ENCODE measurements at regions not wholly inside any gene's neighbourhood (a gene's known extent, or its start where the extent isn't known, plus 50 kb on each side); places are given as distances from the start of the nearest gene placed in this dataset.
A peak's percentile ranks its signal among the peaks of the same experiment; 100 is the strongest.

DNA sequence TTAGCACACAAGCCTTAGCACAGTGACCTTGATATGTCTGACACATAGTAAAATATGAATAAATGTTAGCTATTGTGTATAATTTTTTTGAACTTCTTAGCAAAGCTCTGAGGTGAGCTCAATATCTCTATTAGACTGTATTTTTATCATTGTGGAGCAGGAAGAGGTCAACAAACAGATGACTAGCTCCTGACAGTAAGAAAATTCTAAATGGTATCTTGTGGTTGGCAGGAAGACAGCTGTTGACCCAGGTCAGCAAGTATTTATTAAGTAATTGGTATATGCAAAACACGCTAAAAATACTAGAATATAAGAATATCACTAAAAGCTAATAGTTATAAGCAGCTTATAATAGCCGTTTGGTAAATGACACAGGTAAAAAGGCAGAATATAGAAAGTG lies 77.5 kb upstream of the MARCKS start (continued):
- TF ChIP-seq, protein P1, sequence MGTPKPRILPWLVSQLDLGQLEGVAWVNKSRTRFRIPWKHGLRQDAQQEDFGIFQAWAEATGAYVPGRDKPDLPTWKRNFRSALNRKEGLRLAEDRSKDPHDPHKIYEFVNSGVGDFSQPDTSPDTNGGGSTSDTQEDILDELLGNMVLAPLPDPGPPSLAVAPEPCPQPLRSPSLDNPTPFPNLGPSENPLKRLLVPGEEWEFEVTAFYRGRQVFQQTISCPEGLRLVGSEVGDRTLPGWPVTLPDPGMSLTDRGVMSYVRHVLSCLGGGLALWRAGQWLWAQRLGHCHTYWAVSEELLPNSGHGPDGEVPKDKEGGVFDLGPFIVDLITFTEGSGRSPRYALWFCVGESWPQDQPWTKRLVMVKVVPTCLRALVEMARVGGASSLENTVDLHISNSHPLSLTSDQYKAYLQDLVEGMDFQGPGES (IDR thresholded peaks at IDR 0.05; ENCODE audit: low read depth, low read length) = no peak
- TF ChIP-seq GATA2 (CRISPR knock-in tag; IDR thresholded peaks at IDR 0.05) (no peak), FOXJ3 (CRISPR knock-in tag; IDR thresholded peaks at IDR 0.05) (no peak)

GRCh38 chr6:113782636-113783035 lies 74.5 kb upstream of the MARCKS start:
- TF ChIP-seq JUND (IDR thresholded peaks at IDR 0.05) = no peak
- H3F3A ChIP-seq (replicated peaks; ENCODE audit: insufficient read depth) = no peaks in the 10 kb centered on the region
- no peak overlapping the region for H3K4me3 ChIP-seq (ENCODE audit: low read depth in 2 of 2, low read length in 1 of 2)
- POLR2A ChIA-PET = no interaction called here
- H4K20me1 ChIP-seq (ENCODE audit: insufficient read depth) = no peaks in the 10 kb centered on the region
- H3K27ac ChIP-seq (ENCODE audit: low read depth in 2 of 2, low read length in 1 of 2) = no peak overlapping the region
- no peaks in the 10 kb centered on the region for H3K4me1 ChIP-seq (ENCODE audit: control insufficient read depth in 1 of 2, insufficient read depth in 2 of 2, low read depth in 1 of 2, low read length in 1 of 2)
- DNase-seq = no peak
- no peak overlapping the region for H3K9ac ChIP-seq
- no peak overlapping the region for H3K4me2 ChIP-seq
- no peak overlapping the region for H2AFZ ChIP-seq (ENCODE audit: low read depth)
- H3K79me2 ChIP-seq (ENCODE audit: insufficient read depth) = no peaks in the 10 kb centered on the region
- no peaks in the 10 kb centered on the region for H3K9me2 ChIP-seq
- H3K27me3 ChIP-seq (ENCODE audit: insufficient read depth) = no peaks in the 10 kb centered on the region
- H3K36me3 ChIP-seq (replicated peaks in 1 of 2; ENCODE audit: control insufficient read depth in 1 of 2, insufficient read depth in 2 of 2, low read length in 1 of 2) = no peaks in the 10 kb centered on the region
- no peaks in the 10 kb centered on the region for H3K9me3 ChIP-seq
- CTCF ChIA-PET = interaction anchor here (0.7 kb wide), 1 partner anchor 77 kb away, joined by 3 read pairs; no protein-coding TSS in a partner anchor

GRCh38 chr6:113786168-113786567 lies 71.0 kb upstream of the MARCKS start:
- H3K4me2 ChIP-seq = no peak overlapping the region
- 87% methylated on average over 2 of the region's 2 CpGs for WGBS (ENCODE audit: low lambda C conversion rate)
- H3K9ac ChIP-seq = no peak overlapping the region
- H3K79me2 ChIP-seq (ENCODE audit: insufficient read depth) = no peaks in the 10 kb centered on the region
- H3F3A ChIP-seq (replicated peaks; ENCODE audit: insufficient read depth) = no peaks in the 10 kb centered on the region
- no peaks in the 10 kb centered on the region for H3K9me2 ChIP-seq
- H2AFZ ChIP-seq (ENCODE audit: low read depth) = 0 out of 2 replicates have a peak overlapping the region, but pooled peaks have one; percentile 35
- ChIA-PET POLR2A (no interaction called here), CTCF (interaction anchor here (1.9 kb wide), 1 partner anchor 8 kb away, joined by 4 read pairs; no protein-coding TSS in a partner anchor)
- DNase-seq = no peak
- H4K20me1 ChIP-seq (ENCODE audit: insufficient read depth) = no peaks in the 10 kb centered on the region
- H3K27ac ChIP-seq (ENCODE audit: low read depth in 2 of 2, low read length in 1 of 2) = no peak overlapping the region
- TF ChIP-seq NRF1 (IDR thresholded peaks at IDR 0.05; ENCODE audit: low read depth, low read length) (no peak), CHD2 (IDR thresholded peaks at IDR 0.05; ENCODE audit: low read length, partially characterized antibody) (no peak), TEAD4 (IDR thresholded peaks at IDR 0.05; ENCODE audit: borderline replicate concordance, insufficient read depth) (no peak), POLR2AphosphoS5 (IDR thresholded peaks at IDR 0.05; ENCODE audit: low read depth, low read length) (no peak), PBX3 (IDR thresholded peaks at IDR 0.05) (no peak)
- TF ChIP-seq, protein P2, sequence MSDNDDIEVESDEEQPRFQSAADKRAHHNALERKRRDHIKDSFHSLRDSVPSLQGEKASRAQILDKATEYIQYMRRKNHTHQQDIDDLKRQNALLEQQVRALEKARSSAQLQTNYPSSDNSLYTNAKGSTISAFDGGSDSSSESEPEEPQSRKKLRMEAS (IDR thresholded peaks at IDR 0.05; ENCODE audit: low read depth) = no peak
- H3K36me3 ChIP-seq (replicated peaks in 1 of 2; ENCODE audit: control insufficient read depth in 1 of 2, insufficient read depth in 2 of 2, low read length in 1 of 2) = no peaks in the 10 kb centered on the region
- H3K27me3 ChIP-seq (ENCODE audit: insufficient read depth) = no peaks in the 10 kb centered on the region
- no peak overlapping the region for H3K4me3 ChIP-seq (ENCODE audit: low read depth in 2 of 2, low read length in 1 of 2)
- H3K4me1 ChIP-seq (ENCODE audit: control insufficient read depth in 1 of 2, insufficient read depth in 2 of 2, low read depth in 1 of 2, low read length in 1 of 2) = no peaks in the 10 kb centered on the region
- H3K9me3 ChIP-seq = no peaks in the 10 kb centered on the region

All from SK-N-SH (cell line).